HG02798 (cell line): ENCODE measurements at regions not wholly inside any gene's neighbourhood (a gene's known extent, or its start where the extent isn't known, plus 50 kb on each side); places are given as distances from the start of the nearest gene placed in this dataset.
"Not testable (repeated sequence)": the region's sequence is repeated elsewhere in the genome, so short reads cannot be mapped to it uniquely, and the experiment has no call there.

Source experiments
- ATAC-seq: cut with Tn5 transposase; IDR thresholded peaks from one replicate; pipeline ENCODE4 v1.9.1; 2021; ENCODE audit warnings: mild to moderate bottlenecking; ENCODE audit not compliant: unreplicated experiment, poor library complexity

- ATAC-seq = no peak
Observed at GRCh38 chr14:53621433-53621832, 335.2 kb downstream of the BMP4 start.

- no peak for ATAC-seq
Observed at GRCh38 chr14:53620890-53621289, 335.7 kb downstream of the BMP4 start.

DNA sequence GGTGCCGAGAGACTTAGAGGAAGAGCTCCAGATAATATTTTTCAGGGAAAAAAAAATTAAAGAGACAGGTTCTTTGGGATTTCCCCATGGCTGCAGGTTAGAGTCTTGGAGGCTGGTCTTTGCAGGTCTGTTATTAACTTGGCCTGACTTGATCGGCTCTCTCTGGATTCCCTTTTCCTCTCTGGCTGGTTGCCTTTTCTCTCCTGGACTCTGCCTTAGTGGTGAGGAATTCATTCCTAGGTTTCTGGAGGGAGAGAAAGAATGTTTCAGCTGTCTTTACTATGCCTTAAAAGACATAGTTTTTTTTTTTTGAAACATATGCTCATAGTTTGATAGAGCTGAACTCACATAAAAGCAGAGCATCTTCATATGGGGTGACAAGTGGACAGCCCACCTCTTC is 336.3 kb downstream of the BMP4 start:
- no peak for ATAC-seq

GRCh38 chr14:53619691-53620231 is 336.9 kb downstream of the BMP4 start:
- ATAC-seq = no peak

- ATAC-seq = not testable (repeated sequence)
Observed at GRCh38 chr14:53616536-53616935, 340.1 kb downstream of the BMP4 start.

DNA sequence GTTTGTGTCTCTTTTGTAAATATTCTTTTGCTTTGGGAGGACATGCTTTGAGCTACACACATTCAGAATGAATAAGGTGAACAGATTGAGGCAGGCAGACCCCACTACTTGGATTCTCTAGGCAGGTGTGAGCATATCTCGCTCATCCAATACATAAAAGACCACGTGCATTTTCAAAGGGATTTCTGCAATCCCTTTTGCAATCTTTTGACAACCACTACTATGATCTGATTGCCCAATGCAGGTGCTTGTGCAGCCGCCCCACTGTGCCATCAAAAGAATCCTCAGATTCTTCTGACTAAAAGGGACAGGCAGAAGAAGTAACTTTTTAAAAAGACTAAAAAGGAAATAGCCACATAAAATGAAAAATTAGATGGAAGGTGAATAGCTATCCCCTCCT is 341.4 kb downstream of the BMP4 start:
- ATAC-seq = no peak

DNA sequence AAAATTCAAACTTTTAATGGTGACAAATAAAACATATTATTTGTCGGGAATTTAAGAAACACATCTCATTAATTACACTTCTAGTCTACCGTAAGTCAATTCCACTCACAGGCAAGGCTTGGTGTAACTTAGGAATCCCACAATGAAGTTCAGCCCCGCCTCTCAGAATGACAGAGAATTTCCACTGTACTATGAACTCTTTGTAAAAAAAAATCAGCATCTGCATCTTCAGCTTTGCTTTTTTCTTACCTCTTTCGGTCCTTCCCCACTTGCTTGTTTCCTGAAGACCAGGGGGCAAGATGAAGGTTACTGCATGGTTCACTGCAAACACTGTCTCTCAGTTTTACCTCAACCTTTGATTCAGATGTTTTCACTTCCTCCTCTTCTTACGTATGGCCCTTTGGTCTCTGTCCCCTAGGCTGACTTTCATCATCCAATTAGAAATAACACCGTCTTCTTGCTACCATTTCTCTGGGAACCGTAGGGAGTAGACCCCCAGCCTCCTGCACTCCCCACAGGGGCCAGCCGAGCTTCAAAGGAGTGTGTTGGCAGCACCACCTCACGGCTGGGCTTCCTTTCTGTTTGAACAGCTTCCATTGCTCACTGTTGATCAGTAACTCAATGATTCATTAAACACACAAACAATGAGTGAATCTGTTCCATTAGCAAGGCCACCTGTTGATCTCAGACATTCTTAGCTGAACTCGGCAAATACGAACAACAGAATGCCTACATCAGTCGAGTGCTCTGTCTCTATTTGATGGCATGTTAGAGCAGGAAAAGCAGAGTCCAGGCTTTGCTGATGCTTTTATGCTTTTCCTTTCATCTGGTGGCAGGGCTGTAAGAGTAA is 343.0 kb downstream of the BMP4 start:
- peak; percentile 95 for ATAC-seq

GRCh38 chr14:53610947-53611346 is 345.7 kb downstream of the BMP4 start:
- no peak for ATAC-seq

GRCh38 chr14:53609009-53609408 is 347.6 kb downstream of the BMP4 start:
- ATAC-seq = no peak

DNA sequence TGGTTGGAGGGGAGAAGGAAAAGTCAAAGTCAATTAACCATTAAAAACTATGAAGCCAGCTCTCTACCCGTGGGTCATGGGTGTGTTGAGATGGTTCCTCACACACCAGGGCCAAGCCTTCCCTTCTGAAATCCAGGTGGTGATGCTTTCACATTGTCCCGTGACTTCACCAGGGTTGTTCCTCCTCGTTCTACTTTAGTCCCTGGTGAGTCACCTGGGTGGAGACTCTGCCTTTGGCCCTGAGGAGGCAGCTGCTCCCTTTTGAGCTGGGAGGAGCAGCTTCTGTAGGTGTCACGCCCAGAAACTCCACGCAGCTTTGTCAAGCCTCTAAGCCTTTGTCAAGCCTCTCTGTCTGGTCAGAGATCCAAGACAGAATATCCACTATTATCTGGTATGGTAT is 348.3 kb downstream of the BMP4 start:
- ATAC-seq = peak; percentile 72

GRCh38 chr14:53606203-53606602 is 350.4 kb downstream of the BMP4 start:
- ATAC-seq = no peak

DNA sequence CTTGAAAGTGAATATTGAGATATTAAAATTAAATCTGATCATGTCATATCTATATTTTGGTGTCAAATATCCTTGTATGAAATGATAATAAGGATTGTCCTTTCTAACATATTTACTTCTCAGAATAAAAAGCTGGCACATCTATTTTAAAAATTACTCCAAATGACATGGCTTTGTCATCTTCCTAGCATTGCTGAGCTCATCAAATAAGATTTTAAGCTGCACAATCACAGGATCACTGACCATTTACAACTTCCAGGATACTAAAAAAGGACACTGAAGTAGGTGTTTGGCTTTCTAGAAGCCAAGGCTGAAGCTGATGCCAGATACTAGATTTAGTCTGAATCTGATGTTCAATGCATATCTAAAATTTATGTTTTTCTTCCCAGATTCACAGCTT is 351.1 kb downstream of the BMP4 start:
- ATAC-seq = no peak

DNA sequence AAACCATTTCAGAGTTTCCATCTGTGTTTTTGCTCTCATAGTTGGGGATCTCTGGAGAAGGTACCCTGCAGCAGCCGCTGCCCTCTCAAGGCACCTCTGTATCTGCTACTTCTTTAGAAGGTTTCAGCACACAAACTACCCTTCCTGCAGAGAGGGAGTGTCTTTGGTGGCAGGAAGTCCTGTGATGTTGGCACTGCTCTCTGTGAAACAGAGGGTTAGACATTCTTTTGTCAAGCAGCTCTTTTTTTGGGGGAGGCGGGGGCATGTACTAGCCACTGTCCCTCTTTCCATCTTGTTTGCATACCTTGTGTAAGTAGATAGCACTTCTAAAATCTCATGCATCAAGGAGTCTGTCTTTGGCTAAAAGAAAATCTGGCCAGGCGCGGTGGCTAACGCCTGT is 352.6 kb downstream of the BMP4 start:
- ATAC-seq = no peak

DNA sequence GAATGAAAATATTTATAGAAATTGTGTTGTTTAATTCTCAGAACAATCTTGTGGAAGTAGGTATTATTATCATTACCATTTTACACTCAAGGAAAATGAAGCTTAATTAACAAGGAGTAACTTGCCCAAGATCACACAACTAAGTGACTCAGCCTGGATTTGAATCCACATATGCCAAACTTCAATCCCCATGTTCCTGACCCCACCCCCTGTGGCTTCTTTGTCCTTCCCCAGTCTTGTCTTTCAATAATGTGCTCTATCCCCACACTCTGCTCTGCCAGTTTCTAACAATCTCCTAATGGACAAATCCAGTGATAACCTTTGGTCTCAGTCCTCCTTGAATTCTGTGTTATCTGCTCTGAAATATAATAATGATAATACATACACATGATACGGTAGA is 355.2 kb downstream of the BMP4 start:
- no peak for ATAC-seq

- ATAC-seq = no peak
Observed at GRCh38 chr14:53599221-53599945, 357.2 kb downstream of the BMP4 start.

DNA sequence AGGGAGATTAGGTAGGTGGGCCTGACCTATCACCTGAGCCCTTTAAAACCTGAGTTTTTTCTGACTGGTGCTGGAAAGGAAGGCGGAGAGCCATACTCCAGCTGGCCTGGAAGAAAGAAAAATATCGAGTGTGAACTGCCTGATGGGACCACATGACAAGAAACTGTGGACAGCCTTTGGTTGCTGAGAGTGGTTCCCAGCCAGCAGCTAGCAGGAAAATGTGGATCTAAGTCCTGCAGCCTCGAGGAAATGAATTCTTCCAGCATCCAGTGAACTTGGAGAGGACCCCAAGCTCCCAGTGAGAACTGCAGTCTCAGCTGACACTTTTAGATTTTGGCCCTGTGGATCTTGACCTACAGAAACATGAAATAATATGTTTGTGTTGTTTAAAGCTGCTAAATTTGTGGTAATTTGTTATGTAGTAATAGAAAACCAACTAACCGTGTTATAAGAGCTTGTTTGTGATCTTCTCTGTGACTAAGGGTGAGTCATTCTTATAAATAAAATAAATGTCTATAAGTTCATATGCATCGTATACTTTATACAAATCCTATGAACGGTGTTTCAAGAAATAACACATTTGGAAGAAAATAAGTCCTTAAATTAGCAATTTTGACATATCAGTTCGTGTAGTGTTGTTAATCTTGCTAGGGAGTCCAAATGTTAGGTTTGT is 359.6 kb downstream of the BMP4 start:
- ATAC-seq = no peak

GRCh38 chr14:53591816-53592215 is 364.8 kb downstream of the BMP4 start:
- ATAC-seq = no peak

DNA sequence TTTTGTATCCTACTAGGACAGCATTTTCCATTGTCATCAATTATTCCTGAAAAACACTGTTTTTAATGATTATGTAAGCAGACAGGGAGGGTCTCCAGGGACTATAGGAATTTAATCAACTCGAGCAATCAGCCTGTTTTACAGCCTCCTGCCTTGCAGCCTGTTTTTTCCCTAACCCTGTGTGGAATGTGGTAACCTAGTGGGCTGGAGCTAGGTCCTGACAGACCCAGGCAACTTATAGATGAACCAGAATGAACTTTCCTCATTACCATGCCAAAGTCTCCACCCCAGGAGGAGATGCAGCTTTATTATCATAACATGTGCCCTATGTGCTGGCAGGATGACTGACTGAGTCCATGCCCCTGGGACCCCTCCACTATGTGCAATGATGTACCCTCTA is 375.1 kb downstream of the BMP4 start:
- no peak for ATAC-seq

- ATAC-seq = no peak
Observed at GRCh38 chr14:53571641-53572328, 384.8 kb downstream of the BMP4 start.
